HAP-1 (cell line): ENCODE measurements at regions not wholly inside any gene's neighbourhood (a gene's known extent, or its start where the extent isn't known, plus 50 kb on each side); places are given as distances from the start of the nearest gene placed in this dataset.
"Not testable (repeated sequence)": the region's sequence is repeated elsewhere in the genome, so short reads cannot be mapped to it uniquely, and the experiment has no call there.

ENCODE experiments used
- DNase-seq, 2 experiments: peaks; one replicate each; pipeline ENCODE4 v3.0.0-alpha.2; 2016 to 2020; ENCODE audit warnings: low spot score in 2 of 2
- H3K27me3 ChIP-seq: fragments of 250-450 bp; sonication (Bioruptor Pico); 2 replicates; pipeline ENCODE4 v1.5.1; 2020; ENCODE audit warnings: low read depth, mild to moderate bottlenecking, moderate library complexity
- H3K36me3 ChIP-seq: fragments of 250-450 bp; sonication (Bioruptor Pico); replicated peaks from 2 replicates; pipeline ENCODE4 v1.5.1; 2020; ENCODE audit warnings: mild to moderate bottlenecking
- H3K4me1 ChIP-seq: fragments of 250-450 bp; sonication (Bioruptor Pico); 2 replicates; pipeline ENCODE4 v1.5.1; 2020; ENCODE audit warnings: mild to moderate bottlenecking
- H3K4me3 ChIP-seq: fragments of 250-450 bp; sonication (Bioruptor Pico); 2 replicates; pipeline ENCODE4 v1.5.1; 2020; ENCODE audit warnings: mild to moderate bottlenecking, moderate library complexity
- H3K9me3 ChIP-seq: fragments of 250-450 bp; sonication (Bioruptor Pico); 2 replicates; pipeline ENCODE4 v1.5.1; 2020; ENCODE audit warnings: mild to moderate bottlenecking, moderate library complexity
- in situ Hi-C: fragments of 300-500 bp; cut with MboI; formaldehyde crosslinking; loops from 3 replicates; pipeline ENCODE4 v1.14.3; 2020; ENCODE audit warnings: low sequenced_read_pairs, inconsistent platforms, mixed read lengths

- Histone ChIP-seq H3K9me3 (no peaks in the 10 kb centered on the region), H3K36me3 (no peaks in the 10 kb centered on the region), H3K27me3 (no peaks in the 10 kb centered on the region), H3K4me3 (no peak overlapping the region), H3K4me1 (peaks cover 7% of the 10 kb centered on the region)
- in situ Hi-C loops: no loop called here
- DNase-seq: no peak
Observed at GRCh38 chr13:53101883-53102282, 73.3 kb downstream of the OLFM4 start.

DNA sequence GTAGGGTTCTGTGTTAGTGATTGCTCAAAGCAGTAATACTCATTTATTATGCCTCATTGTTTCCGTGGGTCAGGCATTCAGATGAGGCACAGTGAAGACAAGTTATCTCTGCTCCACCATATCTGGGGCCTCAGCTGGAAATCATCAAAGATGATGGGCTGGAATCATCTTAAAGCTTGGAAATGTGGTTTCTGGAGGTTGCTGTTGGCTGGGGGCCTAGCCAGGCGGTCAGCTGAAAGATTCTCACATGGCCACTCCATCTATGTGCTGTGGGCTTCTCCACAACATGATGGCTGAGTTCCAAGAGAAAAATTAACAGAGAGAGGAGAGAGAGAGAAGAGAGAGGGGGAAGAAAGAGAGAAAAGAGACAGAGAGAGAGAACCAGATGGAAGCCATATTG lies 75.5 kb downstream of the OLFM4 start:
- H3K4me1 ChIP-seq: peaks cover 7% of the 10 kb centered on the region
- H3K4me3 ChIP-seq: no peak overlapping the region
- H3K36me3 ChIP-seq: no peaks in the 10 kb centered on the region
- no peaks in the 10 kb centered on the region; the same call in 1 of the 2 replicates for H3K27me3 ChIP-seq
- in situ Hi-C loops: no loop called here
- peak in 1 of 2 experiments; percentile 35 for DNase-seq
- H3K9me3 ChIP-seq: no peaks in the 10 kb centered on the region; the same call in 1 of the 2 replicates

GRCh38 chr13:53105477-53105876 lies 76.9 kb downstream of the OLFM4 start:
- H3K4me1 ChIP-seq: peaks cover 7% of the 10 kb centered on the region
- no peaks in the 10 kb centered on the region; the same call in 1 of the 2 replicates for H3K9me3 ChIP-seq
- H3K4me3 ChIP-seq: no peak overlapping the region
- no peak for DNase-seq
- in situ Hi-C loops: no loop called here
- no peaks in the 10 kb centered on the region; the same call in 1 of the 2 replicates for H3K27me3 ChIP-seq
- no peaks in the 10 kb centered on the region for H3K36me3 ChIP-seq

GRCh38 chr13:53105890-53106289 lies 77.3 kb downstream of the OLFM4 start:
- in situ Hi-C loops: no loop called here
- Histone ChIP-seq H3K4me1 (peaks cover 7% of the 10 kb centered on the region), H3K27me3 (no peaks in the 10 kb centered on the region; the same call in 1 of the 2 replicates), H3K4me3 (no peak overlapping the region), H3K36me3 (no peaks in the 10 kb centered on the region), H3K9me3 (no peaks in the 10 kb centered on the region; the same call in 1 of the 2 replicates)
- no peak for DNase-seq

DNA sequence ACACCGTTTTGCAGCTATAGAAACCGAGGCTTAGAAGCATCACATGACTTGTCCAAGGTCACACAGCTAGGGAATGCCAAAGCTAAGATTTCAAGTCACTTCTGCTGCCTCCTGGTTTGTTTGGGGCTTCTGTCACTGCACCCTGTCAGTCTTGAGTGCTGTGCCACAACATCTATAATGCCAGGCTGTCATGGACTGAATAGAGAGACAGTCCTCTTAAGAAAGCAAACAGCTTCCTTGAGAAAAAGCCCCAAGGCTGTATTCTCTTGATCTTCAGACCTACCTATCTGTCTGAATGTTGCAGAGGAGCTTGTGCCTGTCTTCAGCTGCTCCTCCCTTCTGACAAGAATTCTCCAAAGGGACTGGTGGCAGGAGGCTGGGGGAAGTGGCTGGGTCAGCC lies 81.6 kb downstream of the OLFM4 start:
- no peaks in the 10 kb centered on the region for H3K36me3 ChIP-seq
- no peak overlapping the region for H3K4me3 ChIP-seq
- H3K27me3 ChIP-seq: no peaks in the 10 kb centered on the region; the same call in 1 of the 2 replicates
- in situ Hi-C loops: no loop called here
- H3K9me3 ChIP-seq: no peaks in the 10 kb centered on the region; the same call in 1 of the 2 replicates
- DNase-seq: no peak
- no peaks in the 10 kb centered on the region for H3K4me1 ChIP-seq

DNA sequence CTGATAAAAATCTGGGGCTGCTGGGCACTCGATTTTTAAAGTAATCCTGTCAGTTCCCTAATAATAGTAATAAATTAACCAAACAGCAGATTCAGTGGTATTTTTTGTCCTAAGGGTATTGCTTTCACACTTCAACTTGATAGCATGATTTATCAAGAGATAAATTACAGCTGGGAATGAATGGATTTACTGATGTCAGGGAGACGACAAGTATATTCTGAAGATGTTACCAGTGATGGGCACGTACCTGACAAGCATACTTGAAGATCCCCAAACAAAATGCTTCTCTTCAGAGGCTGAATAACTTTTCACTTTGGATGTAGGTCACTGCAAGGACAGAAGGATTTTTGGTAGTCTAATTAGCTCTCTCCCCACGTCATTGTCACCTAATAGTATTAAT lies 82.0 kb downstream of the OLFM4 start:
- Histone ChIP-seq H3K4me1 (no peaks in the 10 kb centered on the region), H3K27me3 (no peaks in the 10 kb centered on the region; the same call in 1 of the 2 replicates), H3K36me3 (no peaks in the 10 kb centered on the region), H3K9me3 (no peaks in the 10 kb centered on the region; the same call in 1 of the 2 replicates), H3K4me3 (no peak overlapping the region)
- DNase-seq: no peak
- in situ Hi-C loops: no loop called here

DNA sequence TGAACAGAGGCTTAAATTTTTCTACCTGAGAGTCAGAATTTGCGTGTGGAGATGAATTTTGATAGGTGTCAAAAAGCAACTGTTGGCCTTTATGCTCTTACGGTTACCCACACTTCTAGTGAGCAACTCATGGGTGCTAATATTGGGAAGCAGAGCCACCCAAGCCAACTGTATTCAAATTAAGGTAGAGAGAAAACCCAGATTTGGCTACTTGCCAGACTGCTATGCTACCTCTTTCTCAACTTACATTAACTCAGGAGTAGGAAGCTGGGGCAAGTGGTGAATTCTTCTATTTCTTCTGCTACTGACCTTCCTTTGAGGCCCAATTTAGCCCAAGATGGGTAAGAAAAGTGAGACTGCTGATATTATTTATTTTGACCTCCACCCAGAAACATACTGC lies 83.9 kb downstream of the OLFM4 start:
- no peak for DNase-seq
- Histone ChIP-seq H3K9me3 (no peaks in the 10 kb centered on the region; the same call in 1 of the 2 replicates), H3K36me3 (no peaks in the 10 kb centered on the region), H3K4me3 (no peak overlapping the region), H3K27me3 (no peaks in the 10 kb centered on the region; the same call in 1 of the 2 replicates), H3K4me1 (no peaks in the 10 kb centered on the region; the same call in 1 of the 2 replicates)
- in situ Hi-C loops: no loop called here

GRCh38 chr13:53117048-53117447 lies 88.4 kb downstream of the OLFM4 start:
- H3K36me3 ChIP-seq, DNase-seq, in situ Hi-C loops, H3K9me3 ChIP-seq, H3K27me3 ChIP-seq, H3K4me3 ChIP-seq: not testable (repeated sequence)
- peaks cover 16% of the 10 kb centered on the region for H3K4me1 ChIP-seq

DNA sequence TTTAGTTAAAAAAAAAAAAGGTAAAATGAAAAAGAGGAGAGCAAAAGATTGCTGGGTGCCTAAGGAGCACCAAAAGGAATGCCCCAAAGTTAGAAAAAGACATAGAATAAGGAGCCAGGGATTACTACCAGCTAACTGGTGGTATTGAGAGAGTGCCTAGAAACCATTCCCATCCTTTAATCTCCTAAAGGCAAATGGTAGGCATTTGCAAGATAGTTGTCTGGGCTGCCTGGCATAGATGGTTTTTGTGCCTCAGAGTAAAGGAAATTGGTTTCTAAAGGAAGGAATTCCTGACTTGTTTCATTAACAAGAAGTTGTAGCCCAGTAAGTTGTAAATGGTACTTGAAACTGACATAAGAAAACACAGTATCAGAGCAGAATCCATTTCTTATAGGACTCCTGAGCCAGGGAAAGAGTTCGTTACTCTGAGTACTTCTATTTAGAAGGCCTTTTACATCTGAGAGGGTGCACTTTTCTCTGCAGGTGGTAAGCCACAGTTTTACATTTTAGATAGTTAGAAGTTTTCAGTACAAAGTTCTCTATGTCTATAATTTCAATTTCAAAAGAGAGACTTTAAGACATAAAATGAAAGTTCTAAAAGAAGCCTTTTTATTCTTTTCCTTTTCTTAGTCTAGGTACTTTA lies 92.6 kb downstream of the OLFM4 start:
- Histone ChIP-seq H3K4me3 (no peak overlapping the region), H3K36me3 (no peaks in the 10 kb centered on the region), H3K4me1 (peaks cover 22% of the 10 kb centered on the region), H3K9me3 (no peaks in the 10 kb centered on the region), H3K27me3 (no peaks in the 10 kb centered on the region; the same call in 1 of the 2 replicates)
- DNase-seq: peak in 1 of 2 experiments; percentile 20
- in situ Hi-C loops: no loop called here

DNA sequence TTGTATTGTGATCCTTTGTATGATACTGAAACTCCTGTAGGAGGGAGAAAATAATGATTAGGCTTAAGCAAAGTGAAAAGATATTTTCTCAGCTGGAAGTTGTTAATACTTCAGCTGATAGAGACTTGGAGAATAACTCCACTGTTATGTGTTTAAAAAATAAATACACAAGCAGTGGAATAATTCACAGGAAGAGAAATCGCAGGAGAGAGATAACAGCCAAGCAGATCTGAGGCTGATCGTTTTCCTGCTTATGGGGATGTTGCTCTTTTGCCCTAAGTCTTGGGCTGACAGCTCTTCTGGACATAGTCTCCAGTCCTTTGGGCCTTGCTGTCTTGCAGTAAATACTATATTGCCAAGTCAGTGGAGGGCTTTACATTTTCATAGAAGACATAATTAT lies 93.3 kb downstream of the OLFM4 start:
- Histone ChIP-seq H3K4me1 (peaks cover 22% of the 10 kb centered on the region), H3K27me3 (no peaks in the 10 kb centered on the region; the same call in 1 of the 2 replicates), H3K4me3 (no peak overlapping the region), H3K9me3 (no peaks in the 10 kb centered on the region), H3K36me3 (no peaks in the 10 kb centered on the region)
- DNase-seq: no peak
- in situ Hi-C loops: no loop called here

DNA sequence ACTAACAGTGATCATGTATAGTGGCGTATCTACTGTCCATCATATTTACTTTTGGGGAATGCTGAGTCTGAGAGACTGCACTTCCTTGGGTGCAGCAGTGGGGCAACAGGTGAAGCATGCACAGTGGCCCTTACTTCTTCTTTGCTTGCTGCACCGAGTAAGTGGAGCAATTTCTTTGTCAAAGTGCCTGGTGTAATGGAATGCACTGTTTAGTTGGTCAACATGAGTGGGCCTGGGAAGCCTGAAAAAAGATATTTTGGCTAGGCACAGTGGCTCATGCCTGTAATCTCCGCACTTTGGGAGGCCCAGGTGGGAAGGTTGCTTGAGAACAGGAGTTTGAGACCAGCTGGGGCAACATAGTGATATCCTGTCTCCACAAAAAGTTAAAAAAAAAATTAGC lies 94.9 kb downstream of the OLFM4 start:
- Histone ChIP-seq H3K9me3 (no peaks in the 10 kb centered on the region), H3K4me3 (no peak overlapping the region), H3K36me3 (no peaks in the 10 kb centered on the region), H3K27me3 (no peaks in the 10 kb centered on the region; the same call in 1 of the 2 replicates), H3K4me1 (peaks cover 14% of the 10 kb centered on the region)
- DNase-seq: no peak
- in situ Hi-C loops: no loop called here

DNA sequence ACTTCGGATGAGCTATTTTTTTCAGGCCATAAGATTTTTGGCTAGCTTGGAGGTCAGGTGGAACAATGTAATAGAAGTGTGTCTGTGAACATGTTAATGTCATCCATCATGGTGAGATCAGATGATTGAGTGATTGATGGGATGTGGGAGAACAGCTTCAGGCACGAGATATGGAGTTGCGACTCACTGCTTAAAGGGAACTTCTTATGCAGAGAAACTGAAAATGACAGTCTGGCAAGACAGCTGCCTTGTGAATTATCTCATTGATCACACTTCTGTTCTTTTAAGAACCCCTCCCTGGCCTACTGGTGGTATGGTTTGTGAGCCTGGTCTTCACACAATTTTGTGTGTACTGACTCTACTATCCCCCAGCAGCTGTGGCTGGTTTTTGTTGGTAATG lies 96.0 kb downstream of the OLFM4 start:
- no peak overlapping the region for H3K4me3 ChIP-seq
- H3K27me3 ChIP-seq: no peaks in the 10 kb centered on the region; the same call in 1 of the 2 replicates
- H3K9me3 ChIP-seq: no peaks in the 10 kb centered on the region
- H3K4me1 ChIP-seq: peaks cover 14% of the 10 kb centered on the region
- in situ Hi-C loops: no loop called here
- DNase-seq: no peak
- no peaks in the 10 kb centered on the region for H3K36me3 ChIP-seq

- Histone ChIP-seq H3K9me3 (no peaks in the 10 kb centered on the region), H3K27me3 (peaks cover 8% of the 10 kb centered on the region; the same call in 1 of the 2 replicates), H3K36me3 (no peaks in the 10 kb centered on the region), H3K4me3 (no peak overlapping the region), H3K4me1 (peaks cover 8% of the 10 kb centered on the region)
- in situ Hi-C loops: no loop called here
- DNase-seq: no peak
Observed at GRCh38 chr13:53126841-53127245, 98.2 kb downstream of the OLFM4 start.

DNA sequence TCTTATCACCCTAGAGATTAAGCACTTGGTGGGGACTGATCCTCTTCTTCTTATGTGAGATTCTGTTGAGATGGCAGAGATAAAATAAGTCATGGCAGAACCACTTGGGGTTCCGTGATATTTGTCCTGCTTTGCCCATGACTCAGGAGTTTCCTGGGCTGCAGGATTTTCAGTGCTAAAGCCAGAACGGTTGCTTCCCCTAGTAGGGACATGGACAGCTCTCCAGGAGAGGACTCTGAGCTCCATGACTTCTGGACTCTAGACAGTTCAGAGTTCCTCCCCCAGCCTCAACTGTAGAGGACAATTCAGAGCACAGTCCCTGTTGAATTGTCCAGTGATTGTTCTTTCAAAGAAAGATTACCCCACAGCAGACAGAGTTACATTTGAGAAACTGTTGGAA lies 98.8 kb downstream of the OLFM4 start:
- H3K36me3 ChIP-seq: no peaks in the 10 kb centered on the region
- DNase-seq: no peak
- H3K9me3 ChIP-seq: no peaks in the 10 kb centered on the region
- in situ Hi-C loops: no loop called here
- no peak overlapping the region for H3K4me3 ChIP-seq
- peaks cover 10% of the 10 kb centered on the region for H3K27me3 ChIP-seq
- peaks cover 3% of the 10 kb centered on the region for H3K4me1 ChIP-seq
